Left lung (tissue), 4 donors: ENCODE measurements at regions not wholly inside any gene's neighbourhood (a gene's known extent, or its start where the extent isn't known, plus 50 kb on each side); places are given as distances from the start of the nearest gene placed in this dataset.

Source experiments
- ATAC-seq: fragments of 200-7000 bp; cut with Tn5 transposase; one replicate; pipeline ENCODE4 v1.9.1; 2020; ENCODE audit warnings: moderate library complexity
- DNase-seq, 4 donors: peaks; one replicate each; pipeline ENCODE4 v3.0.0-alpha.2; 2013 to 2020
- H3K27ac ChIP-seq, 2 donors: fragments of 200-600 bp; sonication (generic) in 1 of 2; one replicate each; pipeline versions ENCODE4 v1.5.0 to v1.8.0; 2020 to 2021
- H3K27me3 ChIP-seq, 2 donors: fragments of 200-600 bp; sonication (generic) in 1 of 2; one replicate each; pipeline versions ENCODE4 v1.5.0 to v1.8.0; 2020 to 2021
- H3K36me3 ChIP-seq, 2 donors: fragments of 200-600 bp; sonication (generic) in 1 of 2; one replicate each; pipeline versions ENCODE4 v1.5.0 to v1.8.0; 2020 to 2021
- H3K4me1 ChIP-seq, 2 donors: fragments of 200-600 bp; one replicate each; pipeline ENCODE4 v1.8.0; 2021
- H3K4me3 ChIP-seq, 2 donors: fragments of 200-600 bp; sonication (generic) in 1 of 2; one replicate each; pipeline versions ENCODE4 v1.5.0 to v1.8.0; 2020 to 2021; ENCODE audit warnings: mild to moderate bottlenecking in 1 of 2
- H3K9me3 ChIP-seq, 2 donors: fragments of 200-600 bp; sonication (generic) in 1 of 2; one replicate each; pipeline versions ENCODE4 v1.5.0 to v1.8.0; 2020 to 2021
- CTCF ChIP-seq, 2 donors: fragments of 200-600 bp; sonication (generic) in 1 of 2; IDR thresholded peaks; one replicate each; pipeline versions ENCODE4 v1.5.0 to v1.8.0; 2021; ENCODE audit warnings: antibody characterized with exemption in 2 of 2
- intact Hi-C, 2 donors: fragments of 100-400 bp; cut with DNase I; formaldehyde crosslinking; loops; one replicate each; pipeline versions ENCODE4 v1.11.2 to v1.14.2; 2022
- donor health status: DM: no; HTN: yes; CAD: no.
- donor health status: DM: no; HTN: no; CAD: no.

- no peak for TF ChIP-seq CTCF (IDR thresholded peaks at IDR 0.05)
- H3K9me3 ChIP-seq = no peaks in the 10 kb centered on the region
Measured at GRCh38 chr5:18036531-18036930, 402.3 kb downstream of the TAF11L14 start.

GRCh38 chr5:18037718-18038117 lies 403.5 kb downstream of the TAF11L14 start:
- Histone ChIP-seq H3K4me1 (no peaks in the 10 kb centered on the region), H3K27ac (no peak overlapping the region), H3K4me3 (no peak overlapping the region), H3K36me3 (no peaks in the 10 kb centered on the region), H3K9me3 (no peaks in the 10 kb centered on the region), H3K27me3 (no peaks in the 10 kb centered on the region)
- TF ChIP-seq CTCF (IDR thresholded peaks at IDR 0.05) = no peak
- ATAC-seq = no peak
- intact Hi-C loops = no loop called here
- DNase-seq = no peak

More at GRCh38 chr5:18036531-18036930, 402.3 kb downstream of the TAF11L14 start:
- ATAC-seq (no peak), DNase-seq (no peak)
- intact Hi-C loops = no loop called here
- Histone ChIP-seq H3K36me3 (no peaks in the 10 kb centered on the region), H3K4me1 (no peaks in the 10 kb centered on the region), H3K27me3 (no peaks in the 10 kb centered on the region), H3K4me3 (no peak overlapping the region), H3K27ac (no peak overlapping the region)

- no peaks in the 10 kb centered on the region for H3K9me3 ChIP-seq
- no peaks in the 10 kb centered on the region for H3K36me3 ChIP-seq
- ATAC-seq = no peak
- intact Hi-C loops = no loop called here
- H3K4me1 ChIP-seq = no peaks in the 10 kb centered on the region
- H3K27ac ChIP-seq = no peak overlapping the region
- no peaks in the 10 kb centered on the region for H3K27me3 ChIP-seq
- no peak for TF ChIP-seq CTCF (IDR thresholded peaks at IDR 0.05)
- no peak for DNase-seq
- H3K4me3 ChIP-seq = no peak overlapping the region
Measured at GRCh38 chr5:18043344-18043743, 409.1 kb downstream of the TAF11L14 start.

GRCh38 chr5:18048449-18048848 lies 414.2 kb downstream of the TAF11L14 start:
- Histone ChIP-seq H3K27ac (no peak overlapping the region), H3K4me1 (no peaks in the 10 kb centered on the region), H3K27me3 (no peaks in the 10 kb centered on the region), H3K4me3 (no peak overlapping the region), H3K36me3 (no peaks in the 10 kb centered on the region), H3K9me3 (no peaks in the 10 kb centered on the region)
- TF ChIP-seq CTCF (IDR thresholded peaks at IDR 0.05) = no peak
- intact Hi-C loops = no loop called here
- no peak for ATAC-seq
- peak in 1 of 4 donors; percentile 1 for DNase-seq

- no peak for ATAC-seq
- no peaks in the 10 kb centered on the region for H3K36me3 ChIP-seq
- no peak overlapping the region for H3K4me3 ChIP-seq
- no peak for TF ChIP-seq CTCF (IDR thresholded peaks at IDR 0.05)
- H3K4me1 ChIP-seq = no peaks in the 10 kb centered on the region
- H3K27me3 ChIP-seq = no peaks in the 10 kb centered on the region
- intact Hi-C loops = no loop called here
- no peaks in the 10 kb centered on the region for H3K9me3 ChIP-seq
- no peak overlapping the region for H3K27ac ChIP-seq
- DNase-seq = no peak
Measured at GRCh38 chr5:18050345-18050744, 416.1 kb downstream of the TAF11L14 start.
